IMR-90 (cell line): ENCODE measurements at regions not wholly inside any gene's neighbourhood (a gene's known extent, or its start where the extent isn't known, plus 50 kb on each side); places are given as distances from the start of the nearest gene placed in this dataset.

ENCODE experiments used
- ATAC-seq: fragments of 200-7000 bp; cut with Tn5 transposase; 2 replicates; pipeline ENCODE4 v1.9.1; 2020; ENCODE audit warnings: low read depth, mild to moderate bottlenecking, moderate library complexity
- BruUV-seq: library from RNA; stranded (reverse); fragments of 400-500 nt; replicated peaks from 2 replicates; lab custom pipeline; 2021; lab: Mats Ljungman, UMichigan
- CTCF ChIA-PET: fragments of 300-600 bp; formaldehyde crosslinking; extraction: SDS; loops from one replicate; lab custom pipeline; 2021; ENCODE audit warnings: antibody characterized with exemption; lab: Yijun Ruan, JAX
- POLR2A ChIA-PET: fragments of 300-600 bp; sonication (Branson Sonifier 250); formaldehyde crosslinking; loops from one replicate; lab custom pipeline; 2022; ENCODE audit warnings: antibody characterized with exemption; ENCODE audit not compliant: unreplicated experiment; lab: Charles Lee
- DNase-seq: peaks from one replicate; pipeline ENCODE4 v3.0.0; 2013
- H2AFZ ChIP-seq: replicated peaks from 2 replicates; pipeline ENCODE3; 2013; ENCODE audit warnings: low read length, mild to moderate bottlenecking; ENCODE audit not compliant: poor library complexity
- H2AK5ac ChIP-seq: 2 replicates; pipeline ENCODE4 v1.6.1; 2013; ENCODE audit warnings: low read depth, low read length, inconsistent platforms
- H2AK9ac ChIP-seq: replicated peaks from 2 replicates; pipeline ENCODE3; 2013; ENCODE audit warnings: mild to moderate bottlenecking, low read depth, low read length, moderate library complexity; ENCODE audit not compliant: poor library complexity
- H2BK120ac ChIP-seq: 2 replicates; pipeline ENCODE4 v1.6.1; 2013; ENCODE audit warnings: low read depth, low read length, inconsistent platforms
- H2BK15ac ChIP-seq: 3 replicates; pipeline ENCODE4 v1.6.1; 2013; ENCODE audit warnings: low read depth, low read length, inconsistent platforms
- H2BK20ac ChIP-seq: 2 replicates; pipeline ENCODE4 v1.6.1; 2013; ENCODE audit warnings: low read depth, mild to moderate bottlenecking, inconsistent platforms, low read length, moderate library complexity
- H2BK5ac ChIP-seq: 2 replicates; pipeline ENCODE4 v1.6.1; 2013; ENCODE audit warnings: mild to moderate bottlenecking, low read depth, low read length, inconsistent platforms; ENCODE audit not compliant: poor library complexity, severe bottlenecking
- H3K14ac ChIP-seq: replicated peaks from 2 replicates; pipeline ENCODE4 v1.6.1; 2013; ENCODE audit warnings: low read depth, low read length, inconsistent platforms
- H3K18ac ChIP-seq: 2 replicates; pipeline ENCODE4 v1.6.1; 2013; ENCODE audit warnings: low read depth, low read length, control low read depth
- H3K23ac ChIP-seq: 2 replicates; pipeline ENCODE4 v1.6.1; 2013; ENCODE audit warnings: low read depth, low read length, inconsistent platforms
- H3K27ac ChIP-seq: 2 replicates; pipeline ENCODE4 v1.5.1; 2013; ENCODE audit warnings: mild to moderate bottlenecking, control low read depth, low read length; ENCODE audit not compliant: insufficient read depth
- H3K27me3 ChIP-seq: 2 replicates; pipeline ENCODE4 v1.6.1; 2013; ENCODE audit warnings: low read length; ENCODE audit not compliant: control insufficient read depth, insufficient read depth
- H3K36me3 ChIP-seq: 2 replicates; pipeline ENCODE4 v1.6.1; 2013; ENCODE audit warnings: low read length, mixed read lengths; ENCODE audit not compliant: control insufficient read depth, insufficient read depth
- H3K4ac ChIP-seq: 2 replicates; pipeline ENCODE4 v1.6.1; 2013; ENCODE audit warnings: low read depth, low read length, inconsistent platforms
- H3K4me1 ChIP-seq: 2 replicates; pipeline ENCODE4 v1.6.1; 2013; ENCODE audit warnings: low read length, mixed read lengths; ENCODE audit not compliant: control insufficient read depth, insufficient read depth
- H3K4me2 ChIP-seq: 2 replicates; pipeline ENCODE4 v1.6.1; 2013; ENCODE audit warnings: low read depth, mild to moderate bottlenecking, control low read depth, low read length, moderate library complexity
- H3K4me3 ChIP-seq: 2 replicates; pipeline ENCODE4 v1.5.1; 2013; ENCODE audit warnings: low read depth, mild to moderate bottlenecking, control low read depth, low read length, moderate library complexity; ENCODE audit not compliant: insufficient read depth
- H3K56ac ChIP-seq: 2 replicates; pipeline ENCODE4 v1.6.1; 2013; ENCODE audit warnings: low read length, inconsistent platforms; ENCODE audit not compliant: insufficient read depth; ENCODE audit errors: extremely low read depth
- H3K79me1 ChIP-seq, 2 experiments: 2 replicates each; pipeline ENCODE4 v1.6.1; 2013; ENCODE audit warnings: low read length in 2 of 2, inconsistent platforms in 1 of 2, low read depth in 1 of 2
- H3K9ac ChIP-seq: 2 replicates; pipeline ENCODE4 v1.6.1; 2013; ENCODE audit warnings: low read depth, low read length, control low read depth
- H3K9me1 ChIP-seq: 2 replicates; pipeline ENCODE4 v1.6.1; 2013; ENCODE audit warnings: low read length, inconsistent platforms; ENCODE audit not compliant: insufficient read depth
- H3K9me3 ChIP-seq: 2 replicates; pipeline ENCODE4 v1.6.1; 2013; ENCODE audit warnings: low read length; ENCODE audit not compliant: control insufficient read depth, insufficient read depth
- H4K20me1 ChIP-seq: 2 replicates; pipeline ENCODE4 v1.6.1; 2013; ENCODE audit warnings: low read length, inconsistent platforms; ENCODE audit not compliant: insufficient read depth
- H4K5ac ChIP-seq: 2 replicates; pipeline ENCODE4 v1.6.1; 2013; ENCODE audit warnings: mild to moderate bottlenecking, low read depth, low read length, control low read depth
- H4K8ac ChIP-seq, 2 experiments: 2 replicates each; pipeline ENCODE4 v1.6.1; 2013; ENCODE audit warnings: low read depth in 2 of 2, low read length in 2 of 2, control low read depth in 1 of 2, inconsistent platforms in 1 of 2
- H4K91ac ChIP-seq: 2 replicates; pipeline ENCODE4 v1.6.1; 2013; ENCODE audit warnings: low read depth, low read length, inconsistent platforms; ENCODE audit not compliant: insufficient read depth
- BHLHE40 ChIP-seq: fragments of 150-350 bp; IDR thresholded peaks from 2 replicates; pipeline ENCODE4 v1.6.1; 2016; ENCODE audit warnings: mild to moderate bottlenecking, low read depth, low read length
- CEBPB ChIP-seq: IDR thresholded peaks from 2 replicates; pipeline ENCODE4 v1.6.1; 2012; ENCODE audit warnings: low read depth, low read length, improper control_type of control experiment
- FOS ChIP-seq: fragments of 150-350 bp; IDR thresholded peaks from 2 replicates; pipeline ENCODE4 v1.6.1; 2016; ENCODE audit warnings: low read depth, low read length
- MAFK ChIP-seq: IDR thresholded peaks from 2 replicates; pipeline ENCODE4 v1.6.1; 2012; ENCODE audit warnings: low read depth, low read length, improper control_type of control experiment
- MXI1 ChIP-seq: IDR thresholded peaks from 2 replicates; pipeline ENCODE4 v1.6.1; 2012; ENCODE audit warnings: low read depth, mild to moderate bottlenecking, low read length, moderate library complexity, borderline replicate concordance
- SMC3 ChIP-seq: fragments of 150-350 bp; IDR thresholded peaks from 2 replicates; pipeline ENCODE4 v1.6.1; 2016; ENCODE audit warnings: low read depth, mild to moderate bottlenecking, antibody characterized with exemption, low read length, moderate library complexity
- WGBS, 2 experiments: methylation state at CpG; one replicate each; pipeline versions ENCODE4 v1.1.5 to v1.1.7; 2013; ENCODE audit warnings: missing lambda C conversion rate in 2 of 2; ENCODE audit not compliant: insufficient read length in 1 of 2; ENCODE audit errors: extremely low coverage in 2 of 2; 5-methylcytosine and 5-hydroxymethylcytosine counted together
- dilution Hi-C: fragments of 300-500 bp; cut with HindIII; formaldehyde crosslinking; loops from one replicate; pipeline ENCODE4 v1.14.3; 2018; ENCODE audit warnings: low sequenced_read_pairs; ENCODE audit not compliant: unreplicated experiment
- in situ Hi-C: fragments of 300-500 bp; cut with MboI; formaldehyde crosslinking; loops from 3 replicates; pipeline ENCODE4 v1.14.3; 2019; ENCODE audit warnings: low sequenced_read_pairs, inconsistent platforms, mixed read lengths
- intact Hi-C: fragments of 100-400 bp; cut with micrococcal nuclease; formaldehyde crosslinking; loops from 2 replicates; pipeline ENCODE4 v1.10.0; 2022

GRCh38 chr5:54844266-54844665 is 141.1 kb downstream of the ESM1 start:
- H2AK9ac ChIP-seq: no peak overlapping the region
- H2AFZ ChIP-seq: no peak overlapping the region
- no peak overlapping the region for H3K4me3 ChIP-seq
- peak overlapping the region; percentile 93 for H3K18ac ChIP-seq
- H2AK5ac ChIP-seq: peak overlapping the region; percentile 41; the same call in 1 of the 2 replicates
- peaks cover 21% of the 10 kb centered on the region for H3K4me1 ChIP-seq
- peak overlapping the region; percentile 67; the same call in 2 of the 3 replicates for H2BK15ac ChIP-seq
- H3K14ac ChIP-seq: peak overlapping the region; percentile 78
- H3K9me1 ChIP-seq: peaks cover 9% of the 10 kb centered on the region; the same call in 1 of the 2 replicates
- peak overlapping the region; percentile 5; the same call in 1 of the 2 replicates for H3K56ac ChIP-seq
- H3K4me2 ChIP-seq: no peak overlapping the region
- no peak overlapping the region for H3K9ac ChIP-seq
- dilution Hi-C loops: no loop called here
- peak overlapping the region; percentile 89; the same call in 1 of the 2 replicates for H3K27ac ChIP-seq
- BruUV-seq: no TSS peak
- peak overlapping the region; percentile 77 for H4K5ac ChIP-seq
- no peaks in the 10 kb centered on the region for H3K36me3 ChIP-seq
- WGBS, 2 experiments: 80% methylated on average over 3 of the region's 4 CpGs; no CpG with 5 or more reads in 1 of the 2 experiments
- peaks cover 0 to 17% of the 10 kb centered on the region in 2 experiments; a peak in 2 of 4 replicates for H3K79me1 ChIP-seq
- no peaks in the 10 kb centered on the region for H4K20me1 ChIP-seq
- no peaks in the 10 kb centered on the region for H3K9me3 ChIP-seq
- ATAC-seq (no peak), DNase-seq (no peak)
- peak overlapping the region; percentile 93 for H2BK120ac ChIP-seq
- POLR2A ChIA-PET: interaction anchor here (0.7 to 1.0 kb wide), 4 partner anchors 100 to 326 kb away, joined by 3 to 8 read pairs (median 4); no protein-coding TSS in a partner anchor
- H3K4ac ChIP-seq: peak overlapping the region; percentile 91
- H2BK5ac ChIP-seq: peak overlapping the region; percentile 82
- in situ Hi-C loops: loop anchor here (5.0 kb wide), 2 partner anchors 87 to 317 kb away; no protein-coding TSS in a partner anchor
- H4K91ac ChIP-seq: peak overlapping the region; percentile 78
- TF ChIP-seq FOS (no peak), MAFK (no peak), SMC3 (no peak), CEBPB (no peak), MXI1 (no peak), BHLHE40 (no peak)
- H4K8ac ChIP-seq: peak overlapping the region; percentile 37 to 88
- no peaks in the 10 kb centered on the region for H3K27me3 ChIP-seq
- intact Hi-C loops: loop anchor here (5.0 to 10.0 kb wide), 2 partner anchors 142 to 179 kb away; no protein-coding TSS in a partner anchor
- peak overlapping the region; percentile 57; the same call in 1 of the 2 replicates for H3K23ac ChIP-seq
- CTCF ChIA-PET: interaction anchor here (0.9 to 2.5 kb wide), 4 partner anchors 101 to 327 kb away, joined by 3 to 14 read pairs (median 8); partner anchors contain the start of gene SNX18
- H2BK20ac ChIP-seq: peak overlapping the region; percentile 92
